ENCODE measurements at regions not wholly inside any gene's neighbourhood (a gene's known extent, or its start where the extent isn't known, plus 50 kb on each side); places are given as distances from the start of the nearest gene placed in this dataset.

- no peak overlapping the region for H2AFZ ChIP-seq (ENCODE audit: low read length)
- H3K27ac Mint-ChIP-seq = no peak overlapping the region
- no peaks in the 10 kb centered on the region; the same call in 1 of the 2 replicates for H3K4me1 ChIP-seq (ENCODE audit: insufficient read depth, low read length)
Observed at GRCh38 chr22:27540247-27540646, 261.3 kb downstream of the MN1 start.

More at GRCh38 chr22:27540247-27540646, 261.3 kb downstream of the MN1 start:
- no peaks in the 10 kb centered on the region; the same call in 1 of the 2 replicates for H3K27me3 ChIP-seq (ENCODE audit: insufficient read depth, low read length)
- no peaks in the 10 kb centered on the region for H4K20me1 ChIP-seq (ENCODE audit: control insufficient read depth, insufficient read depth, insufficient read length)
- no peak overlapping the region for H4K91ac ChIP-seq (ENCODE audit: insufficient read length, low read depth, low read length)
- no peaks in the 10 kb centered on the region for H3K79me1 ChIP-seq (ENCODE audit: insufficient read depth, low read depth, low read length, poor library complexity, severe bottlenecking)
- H3K14ac ChIP-seq (ENCODE audit: insufficient read depth, low read length) = no peak overlapping the region
- Mint-ChIP-seq H3K9me3 (no peaks in the 10 kb centered on the region), H3K4me3 (no peak overlapping the region), H3K36me3 (ENCODE audit: insufficient read depth in 1 of 3, low read depth in 3 of 3) (no peaks in the 10 kb centered on the region), H3K4me1 (peaks cover 25 to 46% of the 10 kb centered on the region in 2 experiments), H3K27me3 (ENCODE audit: low read depth) (peaks cover 11% of the 10 kb centered on the region)
- no peak overlapping the region for H3K9ac ChIP-seq (ENCODE audit: extremely low read depth, insufficient read length, low read length)
- no peak overlapping the region for H2BK5ac ChIP-seq (ENCODE audit: insufficient read length, low read length)
- no peak overlapping the region for H2BK20ac ChIP-seq (ENCODE audit: low read depth, low read length, poor library complexity, severe bottlenecking)
- no peaks in the 10 kb centered on the region for H3K9me3 ChIP-seq (ENCODE audit: control insufficient read depth, low read depth, low read length)
- H3K4me2 ChIP-seq (ENCODE audit: insufficient read depth, insufficient read length, low read length) = no peak overlapping the region
- H3K18ac ChIP-seq (ENCODE audit: insufficient read length, low read depth, low read length) = no peak overlapping the region
- no peak overlapping the region for H2BK15ac ChIP-seq (ENCODE audit: low read depth, low read length)
- no peaks in the 10 kb centered on the region for H3K79me2 ChIP-seq (ENCODE audit: insufficient read depth, low read length)
- no peak overlapping the region for H4K5ac ChIP-seq (ENCODE audit: insufficient read length, low read depth, low read length)
- no peak for DNase-seq
- H4K8ac ChIP-seq (replicated peaks; ENCODE audit: insufficient read length, low read depth, low read length) = no peak overlapping the region
- no peak overlapping the region for H3K56ac ChIP-seq (ENCODE audit: insufficient read length, low read depth, low read length)
- H3K4ac ChIP-seq (ENCODE audit: low read depth, low read length) = no peak overlapping the region
- no CpG with 5 or more reads among the region's 10 CpGs for WGBS (ENCODE audit: extremely low coverage, insufficient read length, low lambda C conversion rate)
- no peak overlapping the region for H3K23ac ChIP-seq (ENCODE audit: insufficient read length, low read depth, low read length)
- H2AK5ac ChIP-seq (ENCODE audit: insufficient read length, low read length) = no peak overlapping the region
- no peaks in the 10 kb centered on the region for H3K23me2 ChIP-seq (ENCODE audit: insufficient read length, low read depth, low read length, poor library complexity, severe bottlenecking)
- H2BK120ac ChIP-seq (ENCODE audit: low read depth, low read length, poor library complexity, severe bottlenecking) = no peak overlapping the region
- H3K27ac ChIP-seq (ENCODE audit: insufficient read length, low read depth, low read length) = no peak overlapping the region
- H3T11ph ChIP-seq (ENCODE audit: low read length) = no peak overlapping the region
- no peak overlapping the region for H2BK12ac ChIP-seq (ENCODE audit: insufficient read length, low read depth, low read length)
- TF ChIP-seq, protein P1, sequence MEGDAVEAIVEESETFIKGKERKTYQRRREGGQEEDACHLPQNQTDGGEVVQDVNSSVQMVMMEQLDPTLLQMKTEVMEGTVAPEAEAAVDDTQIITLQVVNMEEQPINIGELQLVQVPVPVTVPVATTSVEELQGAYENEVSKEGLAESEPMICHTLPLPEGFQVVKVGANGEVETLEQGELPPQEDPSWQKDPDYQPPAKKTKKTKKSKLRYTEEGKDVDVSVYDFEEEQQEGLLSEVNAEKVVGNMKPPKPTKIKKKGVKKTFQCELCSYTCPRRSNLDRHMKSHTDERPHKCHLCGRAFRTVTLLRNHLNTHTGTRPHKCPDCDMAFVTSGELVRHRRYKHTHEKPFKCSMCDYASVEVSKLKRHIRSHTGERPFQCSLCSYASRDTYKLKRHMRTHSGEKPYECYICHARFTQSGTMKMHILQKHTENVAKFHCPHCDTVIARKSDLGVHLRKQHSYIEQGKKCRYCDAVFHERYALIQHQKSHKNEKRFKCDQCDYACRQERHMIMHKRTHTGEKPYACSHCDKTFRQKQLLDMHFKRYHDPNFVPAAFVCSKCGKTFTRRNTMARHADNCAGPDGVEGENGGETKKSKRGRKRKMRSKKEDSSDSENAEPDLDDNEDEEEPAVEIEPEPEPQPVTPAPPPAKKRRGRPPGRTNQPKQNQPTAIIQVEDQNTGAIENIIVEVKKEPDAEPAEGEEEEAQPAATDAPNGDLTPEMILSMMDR (conservative IDR thresholded peaks at IDR 0.05) = no peak; the same call in 2 of the 3 replicates
